NCI-H748 (cell line): ENCODE measurements at regions not wholly inside any gene's neighbourhood (a gene's known extent, or its start where the extent isn't known, plus 50 kb on each side); places are given as distances from the start of the nearest gene placed in this dataset.

Experiments used
- DNase-seq: peaks from one replicate; lab custom pipeline; 2025; ENCODE audit not compliant: unreplicated experiment; lab: John Stamatoyannopoulos, UW

GRCh38 chr2:172323256-172323655 is 104.1 kb upstream of the ITGA6 start:
- DNase-seq, result no peak

- DNase-seq, result no peak
These were observed 103.4 kb upstream of the ITGA6 start for GRCh38 chr2:172323861-172324597.

GRCh38 chr2:172326211-172326509 is 101.2 kb upstream of the ITGA6 start:
- DNase-seq, result no peak

GRCh38 chr2:172328103-172328841 is 99.1 kb upstream of the ITGA6 start:
- no peak for DNase-seq

- no peak for DNase-seq
These were observed 98.0 kb upstream of the ITGA6 start for GRCh38 chr2:172329416-172329773.

GRCh38 chr2:172329774-172330671 is 97.4 kb upstream of the ITGA6 start:
- peak; percentile 76 for DNase-seq

- no peak for DNase-seq
These were observed 94.9 kb upstream of the ITGA6 start for GRCh38 chr2:172332507-172332906.

- DNase-seq, result no peak
These were observed 94.0 kb upstream of the ITGA6 start for GRCh38 chr2:172333235-172333977.

GRCh38 chr2:172333978-172334330 is 93.4 kb upstream of the ITGA6 start:
- no peak for DNase-seq

GRCh38 chr2:172334988-172335387 is 92.4 kb upstream of the ITGA6 start:
- no peak for DNase-seq

GRCh38 chr2:172335736-172336135 is 91.7 kb upstream of the ITGA6 start:
- DNase-seq, result no peak

- DNase-seq, result no peak
These were observed 90.7 kb upstream of the ITGA6 start for GRCh38 chr2:172336681-172337080.

- DNase-seq, result peak; percentile 14
These were observed 87.9 kb upstream of the ITGA6 start for GRCh38 chr2:172339371-172340010.

- no peak for DNase-seq
These were observed 87.0 kb upstream of the ITGA6 start for GRCh38 chr2:172340394-172340793.

- no peak for DNase-seq
These were observed 85.3 kb upstream of the ITGA6 start for GRCh38 chr2:172342078-172342477.

- DNase-seq, result no peak
These were observed 84.8 kb upstream of the ITGA6 start for GRCh38 chr2:172342611-172343010.

GRCh38 chr2:172344159-172344558 is 83.2 kb upstream of the ITGA6 start:
- DNase-seq, result no peak

- no peak for DNase-seq
These were observed 81.3 kb upstream of the ITGA6 start for GRCh38 chr2:172345956-172346555.

GRCh38 chr2:172348555-172349288 is 78.7 kb upstream of the ITGA6 start:
- DNase-seq, result no peak
